ENCODE measurements at regions not wholly inside any gene's neighbourhood (a gene's known extent, or its start where the extent isn't known, plus 50 kb on each side); places are given as distances from the start of the nearest gene placed in this dataset.
"Not testable (repeated sequence)": the region's sequence is repeated elsewhere in the genome, so short reads cannot be mapped to it uniquely, and the experiment has no call there.

DNA sequence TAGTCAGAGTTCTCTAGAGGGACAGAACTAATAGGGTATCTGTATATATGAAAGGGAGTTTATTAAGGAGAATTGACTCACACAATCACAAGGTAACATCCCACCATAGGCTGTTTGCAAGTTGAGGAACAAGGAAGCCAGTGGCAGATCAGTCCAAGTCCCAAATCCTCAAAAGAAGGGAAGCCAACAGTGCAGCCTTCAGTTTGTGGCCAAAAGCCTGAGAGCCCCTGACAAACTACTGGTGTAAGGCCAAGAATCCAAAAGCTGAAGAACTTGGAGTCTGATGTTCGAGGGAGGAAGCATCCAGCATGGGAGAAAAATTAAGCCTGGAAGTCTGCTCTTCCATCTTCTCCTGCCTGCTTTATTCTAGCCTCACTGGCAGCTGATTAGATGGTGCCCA is 1107.2 kb upstream of the CELF2 start:
- no peak for DNase-seq (ENCODE audit: low spot score)

- DNase-seq (ENCODE audit: low spot score) = no peak
These were observed 1106.2 kb upstream of the CELF2 start for GRCh38 chr10:9911488-9911887.

DNA sequence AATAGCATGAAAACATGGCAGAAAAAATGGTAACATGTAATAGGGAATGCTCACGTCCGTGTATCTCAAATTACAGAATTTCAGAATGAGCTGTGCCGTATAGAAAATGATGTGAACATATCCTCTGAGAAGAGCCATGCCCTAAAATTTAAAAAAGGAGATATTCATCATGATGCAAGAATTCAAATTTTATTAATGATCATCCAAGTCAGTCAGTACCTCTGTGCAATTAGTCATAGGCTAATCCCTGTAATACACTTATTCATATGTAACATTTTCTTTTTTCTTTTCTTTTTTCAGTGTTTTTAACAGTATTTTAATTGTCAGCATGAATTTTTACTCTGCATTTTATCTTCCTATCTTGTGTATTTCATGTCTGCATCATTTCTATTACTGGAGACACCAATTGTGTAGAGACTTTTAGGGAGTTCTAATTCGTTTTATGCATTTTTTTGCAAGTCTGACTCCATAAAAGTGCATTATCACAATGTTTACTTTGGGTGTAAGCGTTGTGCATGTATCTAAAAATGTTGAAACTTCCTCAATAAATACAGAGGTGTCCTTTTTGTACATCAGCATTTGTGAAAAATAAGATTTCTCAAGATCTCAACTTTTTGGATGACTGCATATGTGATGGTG is 1103.7 kb upstream of the CELF2 start:
- DNase-seq (ENCODE audit: low spot score) = no peak

DNA sequence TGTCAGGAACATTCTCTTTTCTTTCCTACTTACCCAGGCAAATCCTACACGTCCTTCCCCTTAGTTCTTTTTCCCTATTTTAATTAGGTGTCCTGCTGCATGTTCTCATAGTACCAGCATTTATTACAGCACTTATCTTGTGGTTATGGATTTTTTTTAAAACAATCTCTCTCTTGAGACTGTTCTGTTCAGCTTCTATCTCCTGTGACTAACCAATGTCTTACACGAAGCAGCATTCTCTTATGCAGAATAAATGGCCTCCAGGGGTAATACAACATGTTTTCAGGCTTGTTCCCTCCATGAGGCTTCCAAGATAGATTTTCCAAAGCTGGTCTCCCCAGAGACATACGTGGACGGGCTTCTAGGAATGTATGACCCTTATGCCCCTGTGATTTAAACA is 1096.1 kb upstream of the CELF2 start:
- no peak for DNase-seq (ENCODE audit: low spot score)

GRCh38 chr10:9922126-9922870 is 1095.4 kb upstream of the CELF2 start:
- no peak for DNase-seq (ENCODE audit: low spot score)

- DNase-seq (ENCODE audit: low spot score) = no peak
These were observed 1091.7 kb upstream of the CELF2 start for GRCh38 chr10:9926003-9926402.

GRCh38 chr10:9926881-9927280 is 1090.8 kb upstream of the CELF2 start:
- no peak for DNase-seq (ENCODE audit: low spot score)

- DNase-seq (ENCODE audit: low spot score) = no peak
These were observed 1078.0 kb upstream of the CELF2 start for GRCh38 chr10:9939716-9940115.

DNA sequence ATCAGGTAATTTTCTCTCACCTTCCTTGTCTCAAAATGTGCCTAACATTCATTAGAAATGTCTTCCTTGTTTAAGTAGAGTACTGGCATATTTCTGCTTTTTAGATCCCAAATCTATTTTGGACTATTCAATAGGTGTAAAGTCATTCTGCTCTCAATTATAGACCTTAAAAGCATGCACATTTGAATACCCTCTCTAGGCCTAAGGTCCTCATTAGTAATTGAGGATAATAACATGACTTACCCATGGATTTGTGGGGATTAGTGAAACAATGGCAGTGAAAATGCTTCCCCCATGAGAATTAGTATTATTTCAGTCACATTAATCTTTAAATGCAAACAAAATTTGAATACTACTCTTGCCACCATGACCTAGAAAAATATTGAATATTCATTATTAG is 1073.0 kb upstream of the CELF2 start:
- no peak for DNase-seq (ENCODE audit: low spot score)

GRCh38 chr10:9950070-9950469 is 1067.6 kb upstream of the CELF2 start:
- no peak for DNase-seq (ENCODE audit: low spot score)

- DNase-seq (ENCODE audit: low spot score) = peak; percentile 30
These were observed 1066.0 kb upstream of the CELF2 start for GRCh38 chr10:9951481-9952257.

DNA sequence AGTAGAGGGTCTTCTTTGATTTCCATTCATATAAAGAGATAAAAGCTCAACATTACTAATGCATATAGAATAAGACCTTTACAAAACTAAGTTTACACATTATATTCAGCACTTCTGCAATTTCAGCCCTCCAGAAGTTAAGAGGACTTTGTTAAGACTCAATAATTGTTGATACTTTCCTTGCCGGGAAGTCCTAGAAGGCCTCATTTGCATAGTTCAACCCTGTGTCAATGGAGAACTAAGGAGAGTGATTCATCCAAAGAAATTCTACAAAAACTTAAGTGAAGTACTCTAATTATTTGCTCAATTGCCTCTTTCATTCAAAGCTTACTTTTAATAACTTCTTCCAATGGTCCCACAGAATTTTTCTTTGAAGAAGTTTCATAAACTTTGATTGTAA is 1060.3 kb upstream of the CELF2 start:
- peak; percentile 80 for DNase-seq (ENCODE audit: low spot score)

DNA sequence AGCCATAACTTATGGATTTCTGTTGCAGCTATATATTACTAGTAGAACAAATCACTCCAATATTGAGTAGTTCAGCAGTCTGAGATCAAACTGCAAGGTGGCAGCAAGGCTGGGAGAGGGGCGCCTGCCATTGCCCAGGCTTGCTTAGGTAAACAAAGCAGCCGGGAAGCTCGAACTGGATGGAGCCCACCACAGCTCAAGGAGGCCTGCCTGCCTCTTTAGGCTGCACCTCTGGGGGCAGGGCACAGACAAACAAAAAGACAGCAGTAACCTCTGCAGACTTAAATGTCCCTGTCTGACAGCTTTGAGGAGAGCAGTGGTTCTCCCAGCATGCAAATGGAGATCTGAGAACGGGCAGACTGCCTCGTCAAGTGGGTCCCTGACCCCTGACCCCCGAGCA is 1059.8 kb upstream of the CELF2 start:
- DNase-seq (ENCODE audit: low spot score) = not testable (repeated sequence)

DNA sequence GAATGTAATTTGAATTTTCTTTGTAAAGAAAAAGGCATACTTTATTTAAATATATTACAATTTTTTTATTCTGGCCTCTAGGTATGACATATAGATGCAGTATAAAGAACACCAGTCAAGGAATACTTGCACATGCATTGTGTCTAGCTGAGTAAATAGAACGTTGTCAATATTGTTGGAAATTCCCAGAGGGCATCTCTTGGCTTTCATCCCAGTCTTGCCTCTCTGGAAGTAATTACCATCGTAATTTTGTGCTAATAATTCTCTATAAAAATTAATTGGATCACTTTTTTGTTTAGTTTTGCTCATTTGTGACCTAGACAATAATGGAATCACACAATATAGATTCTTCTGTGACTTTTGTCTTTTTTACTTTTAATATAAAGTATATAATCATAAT is 1052.3 kb upstream of the CELF2 start:
- DNase-seq (ENCODE audit: low spot score) = no peak

DNA sequence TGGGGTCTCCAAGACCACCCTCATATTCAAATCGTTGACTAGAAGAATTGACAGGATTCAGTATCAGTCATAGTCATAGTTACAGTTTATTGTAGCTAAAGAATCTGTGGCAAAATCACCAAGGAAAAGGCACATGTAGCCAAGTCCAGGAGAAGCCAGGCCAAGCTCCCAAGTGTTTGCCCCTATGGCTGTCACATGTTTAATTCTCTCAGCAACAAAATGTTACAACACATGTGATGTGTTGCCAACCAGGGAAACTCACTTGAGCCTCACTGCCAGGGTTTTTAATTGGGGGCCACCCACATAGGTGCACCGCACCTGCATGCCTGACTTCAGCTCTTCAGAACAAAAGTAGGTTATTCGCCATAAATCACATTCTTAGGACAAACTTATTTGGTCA is 1030.9 kb upstream of the CELF2 start:
- DNase-seq (ENCODE audit: low spot score) = no peak

GRCh38 chr10:9987197-9987596 is 1030.5 kb upstream of the CELF2 start:
- no peak for DNase-seq (ENCODE audit: low spot score)

DNA sequence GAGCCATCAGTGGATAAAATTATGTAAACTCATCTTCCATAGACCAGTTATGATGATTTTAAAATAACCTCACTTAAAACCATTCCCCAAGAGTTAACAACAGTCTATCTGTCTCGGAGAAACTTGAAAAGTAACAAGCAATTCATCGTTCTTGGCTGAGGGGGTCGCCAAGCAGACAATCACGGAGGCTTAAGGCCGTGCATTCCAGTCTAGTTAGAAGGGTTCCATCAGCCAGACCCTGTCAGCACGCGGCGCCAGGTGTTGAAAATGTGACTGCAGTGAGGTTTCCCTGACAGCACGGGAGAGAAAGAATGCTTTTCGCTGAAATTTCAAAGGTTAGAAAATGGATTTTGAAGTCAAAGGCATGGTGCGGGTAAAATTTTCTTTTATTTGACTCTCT is 1025.0 kb upstream of the CELF2 start:
- no peak for DNase-seq (ENCODE audit: low spot score)

DNA sequence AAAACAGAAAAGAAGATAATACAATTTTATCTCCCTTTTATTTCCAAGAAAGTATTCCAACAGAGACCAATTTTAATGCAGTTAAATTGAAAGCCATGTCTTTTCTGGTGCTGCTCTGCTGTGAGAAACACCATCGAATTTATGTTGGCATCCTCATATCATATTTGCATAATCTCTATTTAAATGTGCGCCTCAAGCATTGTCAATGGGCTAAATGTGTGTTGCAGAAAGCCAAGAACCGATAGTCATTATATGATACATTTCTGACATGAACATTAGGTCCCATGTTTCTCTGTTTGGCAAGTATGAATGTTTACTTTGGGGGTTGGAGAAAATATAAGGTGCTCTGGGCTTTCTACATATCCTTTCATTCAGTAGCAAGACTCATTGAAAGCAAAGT is 1023.5 kb upstream of the CELF2 start:
- DNase-seq (ENCODE audit: low spot score) = no peak

GRCh38 chr10:9999627-10000026 is 1018.0 kb upstream of the CELF2 start:
- DNase-seq (ENCODE audit: low spot score) = no peak

DNA sequence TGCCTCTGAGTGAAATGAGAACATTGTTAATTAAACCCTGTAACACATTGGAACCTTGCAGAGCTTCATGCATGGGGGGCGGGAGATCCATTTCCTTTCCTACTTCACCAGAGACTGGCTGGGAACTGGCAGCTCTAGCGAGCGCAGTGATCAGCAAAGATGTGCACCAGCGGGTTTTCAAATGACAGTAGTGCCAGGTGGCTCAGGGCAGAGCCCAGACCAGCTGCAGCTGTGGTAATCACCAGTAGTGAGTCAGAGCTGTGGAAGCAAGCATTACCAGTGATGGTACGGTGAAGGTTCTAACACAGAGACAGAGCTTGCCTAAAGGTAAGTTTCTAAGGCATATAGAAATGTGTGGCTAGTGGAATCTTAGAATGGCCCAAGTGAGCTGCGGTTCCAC is 1009.7 kb upstream of the CELF2 start:
- peak; percentile 19 for DNase-seq (ENCODE audit: low spot score)

- no peak for DNase-seq (ENCODE audit: low spot score)
These were observed 1007.3 kb upstream of the CELF2 start for GRCh38 chr10:10010397-10010796.

- no peak for DNase-seq (ENCODE audit: low spot score)
These were observed 1002.8 kb upstream of the CELF2 start for GRCh38 chr10:10014846-10015245.

GRCh38 chr10:10017716-10018115 is 1000.0 kb upstream of the CELF2 start:
- DNase-seq (ENCODE audit: low spot score) = no peak

All from AG20443 (cell line).